Nephron progenitor cell (in vitro differentiated cells): ENCODE measurements at regions not wholly inside any gene's neighbourhood (a gene's known extent, or its start where the extent isn't known, plus 50 kb on each side); places are given as distances from the start of the nearest gene placed in this dataset.

ENCODE experiments used
- DNase-seq: peaks from one replicate; pipeline ENCODE4 v3.0.0; 2021
- H3K27ac Mint-ChIP-seq: 2 replicates; pipeline ENCODE4 v1.8.0; 2021; ENCODE audit warnings: mild to moderate bottlenecking, moderate library complexity, mixed read lengths
- H3K27me3 Mint-ChIP-seq: 2 replicates; pipeline ENCODE4 v1.8.0; 2021; ENCODE audit warnings: mild to moderate bottlenecking, low read depth, mixed read lengths; ENCODE audit not compliant: poor library complexity
- H3K36me3 Mint-ChIP-seq: 2 replicates; pipeline ENCODE4 v1.8.0; 2021; ENCODE audit warnings: low read depth, mixed read lengths
- H3K4me1 Mint-ChIP-seq: 2 replicates; pipeline ENCODE4 v1.8.0; 2021; ENCODE audit warnings: mixed read lengths
- H3K4me3 Mint-ChIP-seq: 2 replicates; pipeline ENCODE4 v1.8.0; 2021; ENCODE audit warnings: mild to moderate bottlenecking, moderate library complexity, mixed read lengths
- H3K9me3 Mint-ChIP-seq: 2 replicates; pipeline ENCODE4 v1.8.0; 2021; ENCODE audit warnings: mild to moderate bottlenecking, moderate library complexity, mixed read lengths
- TF ChIP-seq, protein P1 (sequence below): fragments of 200-600 bp; sonication (generic); IDR thresholded peaks from 2 replicates; pipeline ENCODE4 v1.5.0; 2021; ENCODE audit warnings: antibody characterized with exemption

DNA sequence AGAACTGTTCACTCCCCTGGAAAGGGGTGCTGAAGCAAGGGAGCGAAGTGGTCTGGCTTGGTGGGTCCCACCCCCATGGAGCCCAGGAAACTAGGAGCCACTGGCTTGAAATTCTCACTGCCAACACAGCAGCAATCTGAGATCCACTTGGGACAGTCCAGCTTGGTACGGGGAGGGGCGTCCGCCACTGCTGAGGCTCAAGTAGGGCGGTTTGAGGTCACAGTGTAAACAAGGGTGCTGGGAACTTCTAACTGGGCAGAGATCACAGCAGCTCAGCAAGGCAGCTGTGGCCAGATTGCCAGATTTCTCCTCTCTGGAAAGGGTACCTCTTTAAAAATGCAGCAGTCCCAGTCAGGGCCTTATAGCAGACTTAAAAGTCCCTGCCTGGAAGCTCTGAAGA is 53.9 kb upstream of the GALNTL6 start:
- no peak for DNase-seq
- no peak overlapping the region for H3K4me3 Mint-ChIP-seq
- H3K36me3 Mint-ChIP-seq, result no peaks in the 10 kb centered on the region
- no peaks in the 10 kb centered on the region for H3K4me1 Mint-ChIP-seq
- TF ChIP-seq, protein P1, sequence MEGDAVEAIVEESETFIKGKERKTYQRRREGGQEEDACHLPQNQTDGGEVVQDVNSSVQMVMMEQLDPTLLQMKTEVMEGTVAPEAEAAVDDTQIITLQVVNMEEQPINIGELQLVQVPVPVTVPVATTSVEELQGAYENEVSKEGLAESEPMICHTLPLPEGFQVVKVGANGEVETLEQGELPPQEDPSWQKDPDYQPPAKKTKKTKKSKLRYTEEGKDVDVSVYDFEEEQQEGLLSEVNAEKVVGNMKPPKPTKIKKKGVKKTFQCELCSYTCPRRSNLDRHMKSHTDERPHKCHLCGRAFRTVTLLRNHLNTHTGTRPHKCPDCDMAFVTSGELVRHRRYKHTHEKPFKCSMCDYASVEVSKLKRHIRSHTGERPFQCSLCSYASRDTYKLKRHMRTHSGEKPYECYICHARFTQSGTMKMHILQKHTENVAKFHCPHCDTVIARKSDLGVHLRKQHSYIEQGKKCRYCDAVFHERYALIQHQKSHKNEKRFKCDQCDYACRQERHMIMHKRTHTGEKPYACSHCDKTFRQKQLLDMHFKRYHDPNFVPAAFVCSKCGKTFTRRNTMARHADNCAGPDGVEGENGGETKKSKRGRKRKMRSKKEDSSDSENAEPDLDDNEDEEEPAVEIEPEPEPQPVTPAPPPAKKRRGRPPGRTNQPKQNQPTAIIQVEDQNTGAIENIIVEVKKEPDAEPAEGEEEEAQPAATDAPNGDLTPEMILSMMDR, result no peak
- no peak overlapping the region for H3K27ac Mint-ChIP-seq
- no peaks in the 10 kb centered on the region for H3K27me3 Mint-ChIP-seq
- peaks cover 18% of the 10 kb centered on the region for H3K9me3 Mint-ChIP-seq

DNA sequence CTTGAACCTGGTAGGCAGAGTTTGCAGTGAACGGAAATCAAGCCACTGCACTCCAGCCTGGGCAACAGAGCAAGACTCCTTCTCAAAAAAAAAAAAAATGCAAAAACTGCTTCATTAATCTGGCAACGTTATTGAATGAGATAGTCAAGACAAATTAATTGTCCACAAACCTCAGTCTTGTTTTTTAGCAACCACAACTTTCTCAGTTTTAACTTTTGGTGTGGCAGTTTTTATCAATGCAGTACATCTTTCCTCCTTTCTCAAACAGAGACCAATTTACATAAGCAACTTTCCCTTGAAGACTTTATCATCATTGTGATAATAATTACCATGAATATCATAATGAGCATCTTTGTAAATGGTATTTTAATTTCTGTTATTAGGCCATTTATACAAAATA is 61.7 kb upstream of the GALNTL6 start:
- Mint-ChIP-seq H3K4me3 (no peak overlapping the region), H3K4me1 (no peaks in the 10 kb centered on the region), H3K9me3 (no peaks in the 10 kb centered on the region), H3K36me3 (no peaks in the 10 kb centered on the region), H3K27me3 (no peaks in the 10 kb centered on the region), H3K27ac (no peak overlapping the region)
- no peak for DNase-seq
- TF ChIP-seq, protein P1, result no peak

GRCh38 chr4:171746418-171746817 is 66.8 kb upstream of the GALNTL6 start:
- no peaks in the 10 kb centered on the region for H3K36me3 Mint-ChIP-seq
- H3K27ac Mint-ChIP-seq, result no peak overlapping the region
- DNase-seq, result no peak
- peaks cover 3% of the 10 kb centered on the region for H3K27me3 Mint-ChIP-seq
- no peaks in the 10 kb centered on the region for H3K4me1 Mint-ChIP-seq
- no peaks in the 10 kb centered on the region for H3K9me3 Mint-ChIP-seq
- no peak overlapping the region for H3K4me3 Mint-ChIP-seq
- TF ChIP-seq, protein P1, result no peak

DNA sequence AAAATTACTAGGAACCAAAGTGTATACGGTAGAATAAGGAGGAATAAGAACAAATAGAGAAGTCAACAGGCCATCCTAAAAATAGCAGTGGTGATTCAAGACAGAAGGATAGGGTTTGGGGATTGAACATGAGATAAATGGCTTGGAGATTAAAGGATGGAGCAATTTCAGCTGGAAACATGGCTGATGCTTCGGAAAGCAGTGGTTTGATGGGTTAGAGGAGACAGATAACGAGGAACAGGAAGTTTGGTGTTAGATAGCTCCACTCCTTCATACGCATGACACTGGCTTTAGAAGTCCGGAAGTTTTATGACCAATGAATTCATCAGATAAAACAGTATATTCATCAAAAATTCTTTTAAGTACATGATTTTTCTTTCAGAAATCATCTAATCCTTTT is 70.8 kb upstream of the GALNTL6 start:
- no peaks in the 10 kb centered on the region for H3K36me3 Mint-ChIP-seq
- peaks cover 6% of the 10 kb centered on the region for H3K27me3 Mint-ChIP-seq
- DNase-seq, result no peak
- H3K27ac Mint-ChIP-seq, result no peak overlapping the region
- no peaks in the 10 kb centered on the region for H3K4me1 Mint-ChIP-seq
- H3K9me3 Mint-ChIP-seq, result no peaks in the 10 kb centered on the region
- no peak overlapping the region for H3K4me3 Mint-ChIP-seq
- TF ChIP-seq, protein P1, result no peak

- peaks cover 19% of the 10 kb centered on the region for H3K9me3 Mint-ChIP-seq
Observed at GRCh38 chr4:171727185-171727584, 86.0 kb upstream of the GALNTL6 start.

GRCh38 chr4:171721937-171722336 is 91.3 kb upstream of the GALNTL6 start:
- Mint-ChIP-seq H3K36me3 (no peaks in the 10 kb centered on the region), H3K4me1 (no peaks in the 10 kb centered on the region), H3K4me3 (no peak overlapping the region), H3K27ac (no peak overlapping the region), H3K27me3 (no peaks in the 10 kb centered on the region), H3K9me3 (peaks cover 7% of the 10 kb centered on the region)
- DNase-seq, result no peak
- TF ChIP-seq, protein P1, result no peak

More at GRCh38 chr4:171727185-171727584, 86.0 kb upstream of the GALNTL6 start:
- Mint-ChIP-seq H3K4me1 (no peaks in the 10 kb centered on the region), H3K36me3 (no peaks in the 10 kb centered on the region), H3K27me3 (no peaks in the 10 kb centered on the region), H3K27ac (no peak overlapping the region), H3K4me3 (no peak overlapping the region)
- TF ChIP-seq, protein P1, result no peak
- no peak for DNase-seq
